EH (cell line): ENCODE measurements at regions not wholly inside any gene's neighbourhood (a gene's known extent, or its start where the extent isn't known, plus 50 kb on each side); places are given as distances from the start of the nearest gene placed in this dataset.

Experiments
- DNase-seq: peaks from one replicate; pipeline ENCODE4 v3.0.0-alpha.2; 2015; ENCODE audit warnings: low read depth

GRCh38 chr18:47480166-47480565, 228.7 kb upstream of the SKOR2 start:
- DNase-seq, result no peak

GRCh38 chr18:47471784-47472183, 220.3 kb upstream of the SKOR2 start:
- no peak for DNase-seq

- peak; percentile 3 for DNase-seq
Observed at GRCh38 chr18:47470941-47471340, 219.5 kb upstream of the SKOR2 start.

GRCh38 chr18:47469576-47469975, 218.1 kb upstream of the SKOR2 start:
- no peak for DNase-seq

GRCh38 chr18:47461977-47462376, 210.5 kb upstream of the SKOR2 start:
- no peak for DNase-seq

- DNase-seq, result no peak
Observed at GRCh38 chr18:47461406-47461948, 210.0 kb upstream of the SKOR2 start.

- no peak for DNase-seq
Observed at GRCh38 chr18:47458483-47458882, 207.0 kb upstream of the SKOR2 start.

GRCh38 chr18:47457614-47458013, 206.2 kb upstream of the SKOR2 start:
- DNase-seq, result no peak

GRCh38 chr18:47453038-47453437, 201.6 kb upstream of the SKOR2 start:
- no peak for DNase-seq

- DNase-seq, result no peak
Observed at GRCh38 chr18:47448956-47449355, 197.5 kb upstream of the SKOR2 start.

GRCh38 chr18:47441914-47442313, 190.5 kb upstream of the SKOR2 start:
- no peak for DNase-seq

GRCh38 chr18:47438001-47438400, 186.5 kb upstream of the SKOR2 start:
- DNase-seq, result no peak

- peak; percentile 6 for DNase-seq
Observed at GRCh38 chr18:47436871-47437270, 185.4 kb upstream of the SKOR2 start.

GRCh38 chr18:47434214-47434746, 182.8 kb upstream of the SKOR2 start:
- DNase-seq, result no peak

GRCh38 chr18:47427923-47428637, 176.6 kb upstream of the SKOR2 start:
- DNase-seq, result no peak

- DNase-seq, result no peak
Observed at GRCh38 chr18:47427072-47427471, 175.6 kb upstream of the SKOR2 start.

- no peak for DNase-seq
Observed at GRCh38 chr18:47425365-47425764, 173.9 kb upstream of the SKOR2 start.

- no peak for DNase-seq
Observed at GRCh38 chr18:47422524-47422923, 171.1 kb upstream of the SKOR2 start.

GRCh38 chr18:47420130-47420529, 168.7 kb upstream of the SKOR2 start:
- DNase-seq, result no peak

- peak; percentile 73 for DNase-seq
Observed at GRCh38 chr18:47418746-47419145, 167.3 kb upstream of the SKOR2 start.

- peak; percentile 19 for DNase-seq
Observed at GRCh38 chr18:47417807-47418206, 166.3 kb upstream of the SKOR2 start.

- no peak for DNase-seq
Observed at GRCh38 chr18:47415881-47416280, 164.4 kb upstream of the SKOR2 start.

- peak; percentile 50 for DNase-seq
Observed at GRCh38 chr18:47413327-47413726, 161.9 kb upstream of the SKOR2 start.

GRCh38 chr18:47412924-47413323, 161.5 kb upstream of the SKOR2 start:
- no peak for DNase-seq
